HG03066 (cell line): ENCODE measurements at regions not wholly inside any gene's neighbourhood (a gene's known extent, or its start where the extent isn't known, plus 50 kb on each side); places are given as distances from the start of the nearest gene placed in this dataset.

Experiments used
- ATAC-seq: cut with Tn5 transposase; IDR thresholded peaks from one replicate; pipeline ENCODE4 v1.9.1; 2021; ENCODE audit warnings: low read depth; ENCODE audit not compliant: unreplicated experiment

GRCh38 chr9:107158321-107158720, 124.8 kb upstream of the RAD23B start:
- ATAC-seq, result no peak

- no peak for ATAC-seq
Observed at GRCh38 chr9:107161338-107161737, 121.7 kb upstream of the RAD23B start.

- ATAC-seq, result no peak
Observed at GRCh38 chr9:107163370-107163769, 119.7 kb upstream of the RAD23B start.

DNA sequence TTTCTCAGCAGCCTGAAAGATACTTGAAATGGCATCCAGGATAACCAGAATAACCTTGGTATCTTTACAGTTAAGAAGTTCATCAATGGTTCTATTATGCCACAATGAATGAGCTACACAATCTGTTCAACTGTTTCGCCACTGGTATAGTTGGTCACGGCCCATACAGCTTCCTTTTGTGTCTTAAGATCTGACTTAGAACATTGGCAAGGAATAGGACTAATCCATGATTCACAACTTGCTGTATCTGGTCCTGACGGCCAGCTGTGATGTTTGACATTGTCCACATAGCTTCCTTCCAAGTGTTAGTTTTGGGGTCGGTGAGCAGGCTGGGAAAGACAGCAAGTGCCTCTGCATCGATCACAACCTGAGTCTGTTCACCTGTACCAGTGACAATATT, 113.3 kb upstream of the RAD23B start:
- ATAC-seq, result no peak

DNA sequence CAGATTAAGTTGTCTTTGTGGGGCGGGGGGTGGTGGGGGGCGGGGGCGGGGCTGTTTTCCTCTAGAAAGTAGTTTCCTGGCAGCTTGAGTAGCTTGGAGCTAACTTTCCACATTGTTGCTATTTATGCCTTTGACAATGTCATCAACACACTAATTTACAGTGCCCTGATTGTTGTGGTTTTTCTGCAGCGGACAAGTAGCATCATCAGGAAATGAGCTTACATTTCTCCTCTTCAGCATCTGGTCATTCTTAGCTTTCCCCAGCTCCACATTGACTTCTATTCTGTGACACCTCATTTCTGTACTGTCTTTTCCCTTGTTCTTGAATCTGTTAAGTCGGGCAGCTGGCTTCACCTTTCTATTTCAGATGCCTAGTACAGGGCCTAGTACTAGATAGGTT, 112.3 kb upstream of the RAD23B start:
- ATAC-seq, result no peak

GRCh38 chr9:107172160-107172978, 110.7 kb upstream of the RAD23B start:
- peak; percentile 66 for ATAC-seq

GRCh38 chr9:107172979-107173347, 110.1 kb upstream of the RAD23B start:
- ATAC-seq, result peak; percentile 22

DNA sequence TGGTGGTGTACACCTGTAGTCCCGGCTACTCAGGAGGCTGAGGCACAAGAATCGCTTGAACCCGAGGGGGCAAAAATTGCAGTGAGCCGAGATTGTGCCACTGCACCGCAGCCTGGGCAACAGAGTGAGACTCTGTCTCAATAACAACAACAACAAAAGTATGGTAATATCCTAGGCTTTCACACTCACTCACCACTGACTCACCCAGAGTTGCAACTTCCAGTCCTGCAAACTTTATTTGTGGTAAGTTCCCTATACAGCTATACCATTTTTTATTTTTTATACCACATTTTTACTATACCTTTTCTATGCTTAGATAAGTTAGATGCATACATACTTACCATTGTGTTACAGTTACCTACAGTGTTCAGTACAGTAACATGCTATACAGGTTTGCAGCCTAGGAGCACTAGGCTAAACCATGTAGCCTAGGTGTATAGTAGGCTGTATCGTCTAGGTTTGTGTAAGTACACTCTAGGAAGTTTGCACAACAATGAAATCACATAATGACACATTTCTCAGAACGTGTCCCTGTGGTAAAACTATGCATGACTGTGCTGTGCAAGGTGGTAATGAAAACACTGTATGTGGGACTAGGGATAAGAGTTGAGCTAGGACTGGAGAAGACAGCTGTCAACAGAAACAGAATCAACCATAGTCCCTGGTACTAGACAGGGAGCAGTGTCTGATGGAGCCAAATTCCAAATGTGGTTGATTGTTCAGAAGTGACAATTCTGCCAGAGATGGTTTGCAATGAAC, 109.5 kb upstream of the RAD23B start:
- no peak for ATAC-seq

GRCh38 chr9:107174441-107174840, 108.6 kb upstream of the RAD23B start:
- no peak for ATAC-seq

DNA sequence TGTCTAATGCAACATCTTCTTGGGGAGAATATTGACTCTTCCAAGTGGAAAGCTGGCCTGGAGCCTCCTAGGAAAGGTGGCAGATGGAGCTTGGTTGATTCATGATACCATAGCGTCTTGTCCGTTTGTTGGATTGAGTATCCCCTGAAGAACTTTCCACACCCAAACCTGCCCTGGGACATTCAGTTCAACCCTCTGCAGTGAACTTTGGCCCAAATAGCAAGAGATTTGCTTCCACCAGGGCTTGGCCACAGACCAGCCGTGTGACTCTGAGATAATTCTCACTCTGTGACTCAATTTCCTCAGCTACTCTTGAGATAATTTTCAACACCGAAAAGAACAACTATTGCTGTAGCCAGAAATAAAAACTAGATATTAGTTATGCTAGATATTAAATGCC, 108.0 kb upstream of the RAD23B start:
- no peak for ATAC-seq

DNA sequence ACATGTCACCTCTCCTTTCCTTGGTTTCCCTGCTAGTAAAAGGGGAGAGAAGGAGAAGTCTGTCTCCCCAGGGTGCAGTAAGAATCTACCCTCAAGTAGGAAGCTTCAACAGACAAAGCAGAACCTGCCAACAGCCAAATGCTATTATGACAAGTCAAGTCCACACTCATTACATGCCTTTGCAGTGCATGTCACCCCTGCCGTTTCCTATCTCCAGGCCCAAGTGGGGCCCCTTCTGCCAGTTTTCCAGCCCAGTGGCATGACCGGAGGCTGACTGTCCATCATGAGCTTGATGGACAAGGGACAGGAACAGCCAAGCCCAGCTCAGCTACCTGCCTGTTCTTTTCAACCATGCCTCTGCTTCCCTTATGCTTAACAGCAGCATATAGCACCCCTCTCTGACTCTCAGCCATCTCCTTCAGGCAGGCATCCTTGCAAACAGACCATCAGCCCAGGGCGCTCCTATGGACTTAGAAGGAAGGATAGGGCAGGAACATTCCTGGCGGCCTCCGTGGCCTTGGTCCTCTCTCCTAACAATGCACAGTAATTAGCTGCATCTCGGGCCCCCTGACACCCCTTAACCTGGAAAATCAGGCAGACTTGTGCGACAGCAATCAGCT, 107.2 kb upstream of the RAD23B start:
- ATAC-seq, result no peak

GRCh38 chr9:107176436-107177151, 106.5 kb upstream of the RAD23B start:
- ATAC-seq, result no peak

GRCh38 chr9:107177243-107177839, 105.7 kb upstream of the RAD23B start:
- no peak for ATAC-seq

DNA sequence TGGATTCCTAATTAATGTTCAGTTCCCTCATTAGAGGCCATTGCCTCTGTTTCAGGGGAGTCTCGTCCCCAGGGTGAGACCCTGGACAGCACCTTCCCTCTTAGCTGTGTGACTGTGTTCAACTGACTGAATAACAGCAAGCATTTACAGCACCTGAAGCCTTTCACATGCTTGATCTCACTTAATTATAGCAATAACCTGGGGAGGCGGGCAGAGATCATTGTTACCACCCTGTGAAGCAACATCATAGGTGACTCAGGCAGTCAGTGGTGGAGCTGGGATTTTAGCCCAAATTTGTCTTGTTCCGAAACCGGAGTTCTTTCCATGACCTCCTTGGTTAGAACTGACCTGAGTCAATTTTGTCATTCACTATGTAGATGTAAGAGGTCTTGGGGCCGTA, 105.2 kb upstream of the RAD23B start:
- ATAC-seq, result no peak

DNA sequence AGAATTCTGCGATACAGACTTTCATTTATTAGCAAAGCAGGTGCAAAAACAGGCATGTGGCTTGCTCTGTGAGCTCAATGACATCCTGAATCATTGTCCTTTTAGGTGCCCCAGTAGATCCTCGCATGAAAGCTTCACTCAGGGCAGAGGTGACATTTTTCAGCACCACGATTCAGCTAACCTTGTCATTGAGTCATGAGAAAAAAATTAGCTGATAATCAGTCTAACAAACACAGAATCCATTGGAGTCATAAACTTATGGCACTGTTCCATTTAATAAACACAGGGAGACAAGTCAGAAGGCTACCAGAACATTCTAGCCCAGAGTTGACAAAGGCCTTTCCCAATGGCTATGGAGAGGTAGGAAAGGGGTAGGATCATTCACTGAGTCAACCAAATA, 104.8 kb upstream of the RAD23B start:
- ATAC-seq, result no peak

DNA sequence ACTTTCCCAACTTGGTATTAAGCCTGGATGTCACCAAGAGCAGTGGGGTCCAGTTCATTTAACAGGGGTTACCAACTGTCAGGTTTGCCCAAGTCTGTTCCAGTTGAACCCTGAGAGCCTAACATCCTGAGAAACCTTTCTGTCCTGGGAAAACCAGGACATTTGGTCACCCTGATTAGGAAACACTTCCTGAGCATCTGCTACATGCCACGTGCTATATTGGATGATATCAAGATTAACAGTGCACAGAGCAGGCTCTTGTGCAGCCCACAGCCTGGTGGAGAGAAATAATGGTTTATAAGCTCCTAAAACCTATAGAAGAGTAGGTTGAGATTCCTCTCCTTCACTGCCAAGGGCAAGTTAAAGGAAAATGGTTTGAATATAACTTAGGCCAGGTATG, 102.9 kb upstream of the RAD23B start:
- ATAC-seq, result no peak

DNA sequence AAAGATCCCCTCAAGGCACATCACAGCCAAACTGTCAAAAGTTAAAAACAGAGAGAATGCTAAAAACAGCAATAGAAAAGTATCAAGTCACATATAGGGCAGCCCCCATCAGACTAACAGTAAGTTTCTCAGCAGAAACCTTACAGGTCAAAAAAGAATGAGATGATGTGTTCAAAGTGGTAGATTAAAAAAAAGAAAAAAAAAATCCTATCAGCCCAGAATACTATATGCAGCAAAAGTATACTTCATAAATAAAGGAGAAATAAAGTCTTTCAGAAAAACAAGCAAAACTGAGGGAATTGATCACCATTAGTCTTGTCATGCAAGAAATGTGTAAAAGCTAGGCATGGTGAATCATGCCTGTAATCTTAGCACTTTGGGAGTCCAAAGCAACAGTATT, 99.9 kb upstream of the RAD23B start:
- no peak for ATAC-seq

GRCh38 chr9:107188376-107188775, 94.7 kb upstream of the RAD23B start:
- ATAC-seq, result no peak

GRCh38 chr9:107190061-107190935, 92.8 kb upstream of the RAD23B start:
- ATAC-seq, result no peak

- no peak for ATAC-seq
Observed at GRCh38 chr9:107190936-107191290, 92.2 kb upstream of the RAD23B start.
